HepG2 (cell line): ENCODE measurements at regions not wholly inside any gene's neighbourhood (a gene's known extent, or its start where the extent isn't known, plus 50 kb on each side); places are given as distances from the start of the nearest gene placed in this dataset.
A peak's percentile ranks its signal among the peaks of the same experiment; 100 is the strongest.

Source experiments
- ATAC-seq: fragments of 200-7000 bp; cut with Tn5 transposase; 3 replicates; pipeline ENCODE4 v1.9.1; 2020; ENCODE audit warnings: mild to moderate bottlenecking, moderate library complexity
- BruUV-seq: library from RNA; stranded (reverse); fragments of 400-500 nt; replicated peaks from 2 replicates; lab custom pipeline; 2021; lab: Mats Ljungman, UMichigan
- CTCF ChIA-PET: fragments of 300-600 bp; formaldehyde crosslinking; extraction: SDS; loops from one replicate; lab custom pipeline; 2021; ENCODE audit warnings: low total read pairs, inconsistent platforms, low intra/inter-chr PET ratio; lab: Yijun Ruan, JAX
- POLR2A ChIA-PET: fragments of 350-600 bp; sonication (Branson Sonifier 250); formaldehyde crosslinking; loops from one replicate; lab custom pipeline; 2020; ENCODE audit warnings: antibody characterized with exemption, inconsistent platforms; lab: Yijun Ruan, JAX
- DNase-seq: peaks from one replicate; pipeline ENCODE4 v3.0.0-alpha.2; 2015; ENCODE audit warnings: low spot score
- FAIRE-seq: peaks from 3 replicates; lab custom pipeline; 2011; peaks lifted over from hg19 to GRCh38; lab: Jason Lieb, UNC
- H2AFZ ChIP-seq: one replicate; pipeline ENCODE4 v1.6.1; 2011; ENCODE audit warnings: low read length, inconsistent platforms
- H3K27ac ChIP-seq: fragments of 300-600 bp; 3 replicates; pipeline ENCODE4 v1.8.0; 2011; ENCODE audit warnings: mixed run types, mild to moderate bottlenecking, mixed read lengths, low read length, inconsistent platforms; ENCODE audit not compliant: insufficient read depth; ENCODE audit errors: extremely low read length
- H3K27me3 ChIP-seq, 2 experiments: fragments of 200-600 bp in 1 of 2; 2 replicates in 1 of 2; 3 replicates in 1 of 2; pipeline versions ENCODE4 v1.6.0 to v1.8.0; 2011; ENCODE audit warnings: low read length in 2 of 2, mild to moderate bottlenecking in 2 of 2, moderate library complexity in 2 of 2, inconsistent platforms in 1 of 2; ENCODE audit not compliant: insufficient read depth in 2 of 2, control insufficient read depth in 1 of 2
- H3K36me3 ChIP-seq, 2 experiments: fragments of 200-600 bp in 1 of 2; replicated peaks in 1 of 2; 2 replicates in 1 of 2; 3 replicates in 1 of 2; pipeline versions ENCODE4 v1.5.1 to v1.8.0; 2011; ENCODE audit warnings: low read length in 2 of 2, inconsistent platforms in 1 of 2; ENCODE audit not compliant: insufficient read depth in 2 of 2, control insufficient read depth in 1 of 2
- H3K4me1 ChIP-seq: 2 replicates; pipeline ENCODE4 v1.5.1; 2012; ENCODE audit warnings: low read length, inconsistent platforms; ENCODE audit not compliant: insufficient read depth
- H3K4me2 ChIP-seq: 2 replicates; pipeline ENCODE4 v1.6.0; 2011; ENCODE audit warnings: low read depth, low read length, inconsistent platforms
- H3K4me3 ChIP-seq, 3 experiments: fragments of 200-600 bp in 1 of 3; sonication (generic), shearing (Covaris generic) in 1 of 3; replicated peaks in 1 of 3; 2 replicates each; pipeline ENCODE4 v1.5.1; 2011 to 2016; ENCODE audit warnings: low read length in 3 of 3, inconsistent platforms in 2 of 3, low read depth in 2 of 3, mild to moderate bottlenecking in 2 of 3, control low read depth in 1 of 3, mixed read lengths in 1 of 3; ENCODE audit not compliant: insufficient read depth in 1 of 3
- H3K79me2 ChIP-seq: one replicate; pipeline ENCODE4 v1.6.1; 2011; ENCODE audit warnings: low read length, inconsistent platforms; ENCODE audit not compliant: insufficient read depth
- H3K9ac ChIP-seq: 2 replicates; pipeline ENCODE4 v1.6.0; 2011; ENCODE audit warnings: mild to moderate bottlenecking, low read depth, low read length, inconsistent platforms; ENCODE audit not compliant: insufficient read depth
- H3K9me3 ChIP-seq: 2 replicates; pipeline ENCODE4 v1.5.1; 2012; ENCODE audit warnings: mild to moderate bottlenecking, low read length
- H4K20me1 ChIP-seq: 2 replicates; pipeline ENCODE4 v1.6.0; 2011; ENCODE audit warnings: inconsistent platforms, mild to moderate bottlenecking, low read length, moderate library complexity; ENCODE audit not compliant: insufficient read depth
- GLI4 ChIP-seq: sonication (generic); formaldehyde crosslinking; IDR thresholded peaks from 2 replicates; pipeline ENCODE4 v1.5.1; 2020; ENCODE audit warnings: missing genetic modification reagents, mild to moderate bottlenecking, moderate library complexity, borderline replicate concordance
- MEF2D ChIP-seq: sonication (generic); formaldehyde crosslinking; IDR thresholded peaks from 2 replicates; pipeline ENCODE4 v1.5.1; 2020; ENCODE audit warnings: mild to moderate bottlenecking, missing genetic modification reagents
- NFE2L1 ChIP-seq: sonication (generic); formaldehyde crosslinking; IDR thresholded peaks from 2 replicates; pipeline ENCODE4 v1.4.0; 2020; ENCODE audit warnings: missing genetic modification reagents, mild to moderate bottlenecking, borderline replicate concordance
- NFKBIZ ChIP-seq: IDR thresholded peaks from 2 replicates; pipeline ENCODE4 v1.6.1; 2018; ENCODE audit warnings: missing genetic modification reagents, missing compliant biosample characterization
- PHF5A ChIP-seq: IDR thresholded peaks from one replicate; pipeline ENCODE4 v1.6.1; 2018; ENCODE audit warnings: low read depth, missing genetic modification reagents; ENCODE audit not compliant: unreplicated experiment
- SNAPC2 ChIP-seq: sonication (generic); formaldehyde crosslinking; IDR thresholded peaks from 2 replicates; pipeline ENCODE4 v1.8.1; 2022; ENCODE audit warnings: mild to moderate bottlenecking, missing genetic modification reagents
- SP5 ChIP-seq: IDR thresholded peaks from 2 replicates; pipeline ENCODE4 v1.6.1; 2016; ENCODE audit warnings: low read depth, borderline replicate concordance
- U2AF2 ChIP-seq: fragments of 200-400 bp; formaldehyde crosslinking; IDR thresholded peaks from 2 replicates; pipeline ENCODE4 v1.6.1; 2017; ENCODE audit warnings: low read depth, mild to moderate bottlenecking, low read length
- ZNF768 ChIP-seq: sonication (generic); formaldehyde crosslinking; IDR thresholded peaks from 2 replicates; pipeline ENCODE4 v1.4.0; 2020; ENCODE audit warnings: missing genetic modification reagents
- ZNF775 ChIP-seq: sonication (generic); formaldehyde crosslinking; IDR thresholded peaks from 2 replicates; pipeline ENCODE4 v1.4.0; 2020; ENCODE audit warnings: missing genetic modification reagents, mild to moderate bottlenecking, moderate library complexity, borderline replicate concordance
- WGBS: methylation state at CpG from one replicate; pipeline ENCODE4 v1.1.6; 2017; ENCODE audit warnings: low lambda C conversion rate; 5-methylcytosine and 5-hydroxymethylcytosine counted together
- in situ Hi-C: cut with HindIII; loops from 2 replicates; pipeline ENCODE4 v1.10.0; 2017; ENCODE audit warnings: low pct_unique_long_range_greater_than_20kb; ENCODE audit not compliant: extremely low pct_ligation_motif_present
- intact Hi-C: fragments of 100-400 bp; cut with micrococcal nuclease; formaldehyde crosslinking; loops from one replicate; pipeline ENCODE4 v1.10.0; 2022; ENCODE audit not compliant: unreplicated experiment
- TF ChIP-seq, protein P1 (sequence below): sonication (generic); formaldehyde crosslinking; IDR thresholded peaks from 2 replicates; pipeline ENCODE4 v1.4.0; 2020; ENCODE audit warnings: mild to moderate bottlenecking, missing genetic modification reagents
- TF ChIP-seq, protein P2 (sequence below): sonication (generic); formaldehyde crosslinking; IDR thresholded peaks from 2 replicates; pipeline ENCODE4 v1.5.1; 2020; ENCODE audit warnings: mild to moderate bottlenecking, missing genetic modification reagents

DNA sequence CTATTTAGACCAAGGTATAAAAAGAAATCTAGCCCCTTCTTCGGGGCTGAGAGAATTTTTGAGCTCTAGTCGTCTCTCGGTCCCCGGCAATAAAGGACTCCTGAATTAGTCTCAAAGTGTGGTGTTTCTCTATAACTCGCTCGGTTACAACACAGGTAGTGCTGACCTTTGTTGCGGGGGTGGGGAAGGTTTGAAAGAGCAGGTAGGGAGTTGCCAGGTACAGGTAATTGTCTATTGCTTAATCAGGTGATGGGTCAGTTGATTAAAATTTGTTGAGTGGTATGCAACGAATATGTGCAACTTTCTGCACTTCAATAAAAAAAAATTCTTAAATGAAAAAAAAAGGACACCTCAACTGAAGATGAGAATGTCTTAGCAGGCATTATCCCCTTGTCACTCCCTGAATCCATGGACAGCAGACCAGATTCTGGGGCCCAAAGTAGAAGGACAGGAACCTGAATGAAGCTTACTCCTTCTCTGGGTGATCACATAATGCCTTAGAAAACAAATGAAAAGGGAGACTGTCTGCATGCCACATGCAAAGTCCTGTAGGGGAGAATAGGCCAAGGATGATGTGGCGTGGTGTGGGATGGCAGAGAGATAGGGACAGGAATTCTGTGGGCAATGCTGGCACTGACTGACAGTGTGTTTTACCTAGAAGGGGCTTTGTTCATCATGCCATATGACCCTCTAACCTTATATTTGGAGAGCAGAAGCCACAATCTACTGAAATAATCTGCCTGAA, 157.6 kb upstream of the OLIG3 start:
- POLR2A ChIA-PET: interaction anchor here (0.6 kb wide), 1 partner anchor 428 kb away, joined by 3 read pairs; no protein-coding TSS in a partner anchor
- DNase-seq: no peak
- H3K27me3 ChIP-seq: peaks cover 0 to 6% of the 10 kb centered on the region in 2 experiments; a peak in 1 of 5 replicates
- FAIRE-seq: no peak
- no peak overlapping the region for H2AFZ ChIP-seq
- CTCF ChIA-PET: no interaction called here
- no peaks in the 10 kb centered on the region for H3K9me3 ChIP-seq
- no peak overlapping the region for H3K27ac ChIP-seq
- ATAC-seq: peak; percentile 49; the same call in 2 of the 3 replicates
- 0 out of 2 replicates have a peak overlapping the region, but pooled peaks have one; percentile 6 for H3K4me2 ChIP-seq
- no peak overlapping the region for H3K9ac ChIP-seq
- 6% methylated on average over 9 of the region's 9 CpGs for WGBS
- H3K79me2 ChIP-seq: no peaks in the 10 kb centered on the region
- no peak overlapping the region for H3K4me3 ChIP-seq
- intact Hi-C loops: no loop called here
- H3K36me3 ChIP-seq: no peaks in the 10 kb centered on the region
- H4K20me1 ChIP-seq: no peaks in the 10 kb centered on the region
- in situ Hi-C loops: no loop called here
- H3K4me1 ChIP-seq: peaks cover 53% of the 10 kb centered on the region
- BruUV-seq: no TSS peak
- no peak for TF ChIP-seq SNAPC2
- TF ChIP-seq, protein P1, sequence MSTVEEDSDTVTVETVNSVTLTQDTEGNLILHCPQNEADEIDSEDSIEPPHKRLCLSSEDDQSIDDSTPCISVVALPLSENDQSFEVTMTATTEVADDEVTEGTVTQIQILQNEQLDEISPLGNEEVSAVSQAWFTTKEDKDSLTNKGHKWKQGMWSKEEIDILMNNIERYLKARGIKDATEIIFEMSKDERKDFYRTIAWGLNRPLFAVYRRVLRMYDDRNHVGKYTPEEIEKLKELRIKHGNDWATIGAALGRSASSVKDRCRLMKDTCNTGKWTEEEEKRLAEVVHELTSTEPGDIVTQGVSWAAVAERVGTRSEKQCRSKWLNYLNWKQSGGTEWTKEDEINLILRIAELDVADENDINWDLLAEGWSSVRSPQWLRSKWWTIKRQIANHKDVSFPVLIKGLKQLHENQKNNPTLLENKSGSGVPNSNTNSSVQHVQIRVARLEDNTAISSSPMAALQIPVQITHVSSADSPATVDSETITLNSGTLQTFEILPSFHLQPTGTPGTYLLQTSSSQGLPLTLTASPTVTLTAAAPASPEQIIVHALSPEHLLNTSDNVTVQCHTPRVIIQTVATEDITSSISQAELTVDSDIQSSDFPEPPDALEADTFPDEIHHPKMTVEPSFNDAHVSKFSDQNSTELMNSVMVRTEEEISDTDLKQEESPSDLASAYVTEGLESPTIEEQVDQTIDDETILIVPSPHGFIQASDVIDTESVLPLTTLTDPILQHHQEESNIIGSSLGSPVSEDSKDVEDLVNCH (CRISPR knock-in tag): no peak
- TF ChIP-seq, protein P2, sequence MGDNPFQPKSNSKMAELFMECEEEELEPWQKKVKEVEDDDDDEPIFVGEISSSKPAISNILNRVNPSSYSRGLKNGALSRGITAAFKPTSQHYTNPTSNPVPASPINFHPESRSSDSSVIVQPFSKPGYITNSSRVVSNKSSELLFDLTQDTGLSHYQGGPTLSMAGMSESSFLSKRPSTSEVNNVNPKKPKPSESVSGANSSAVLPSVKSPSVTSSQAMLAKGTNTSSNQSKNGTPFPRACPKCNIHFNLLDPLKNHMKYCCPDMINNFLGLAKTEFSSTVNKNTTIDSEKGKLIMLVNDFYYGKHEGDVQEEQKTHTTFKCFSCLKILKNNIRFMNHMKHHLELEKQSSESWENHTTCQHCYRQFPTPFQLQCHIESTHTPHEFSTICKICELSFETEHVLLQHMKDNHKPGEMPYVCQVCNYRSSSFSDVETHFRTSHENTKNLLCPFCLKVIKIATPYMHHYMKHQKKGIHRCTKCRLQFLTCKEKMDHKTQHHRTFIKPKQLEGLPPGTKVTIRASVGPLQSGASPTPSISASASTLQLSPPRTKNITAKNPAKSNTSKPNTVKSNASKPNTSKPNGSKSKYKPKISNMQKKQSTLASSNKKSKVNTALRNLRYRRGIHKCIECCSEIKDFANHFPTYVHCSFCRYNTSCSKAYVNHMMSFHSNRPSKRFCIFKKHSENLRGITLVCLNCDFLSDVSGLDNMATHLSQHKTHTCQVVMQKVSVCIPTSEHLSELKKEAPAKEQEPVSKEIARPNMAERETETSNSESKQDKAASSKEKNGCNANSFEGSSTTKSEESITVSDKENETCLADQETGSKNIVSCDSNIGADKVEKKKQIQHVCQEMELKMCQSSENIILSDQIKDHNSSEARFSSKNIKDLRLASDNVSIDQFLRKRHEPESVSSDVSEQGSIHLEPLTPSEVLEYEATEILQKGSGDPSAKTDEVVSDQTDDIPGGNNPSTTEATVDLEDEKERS (CRISPR knock-in tag): no peak
- no peak for TF ChIP-seq PHF5A (CRISPR knock-in tag)
- no peak for TF ChIP-seq SP5 (CRISPR knock-in tag)
- no peak for TF ChIP-seq MEF2D (CRISPR knock-in tag)
- TF ChIP-seq NFKBIZ: no peak
- TF ChIP-seq NFE2L1: no peak
- TF ChIP-seq GLI4 (CRISPR knock-in tag): no peak
- no peak for TF ChIP-seq ZNF768 (CRISPR knock-in tag)
- TF ChIP-seq U2AF2: no peak
- TF ChIP-seq ZNF775 (CRISPR knock-in tag): no peak
